ENCODE measurements at regions not wholly inside any gene's neighbourhood (a gene's known extent, or its start where the extent isn't known, plus 50 kb on each side); places are given as distances from the start of the nearest gene placed in this dataset.

GRCh38 chr14:66300886-66301285 is 185.3 kb upstream of the CCDC196 start:
- TF ChIP-seq CTCF (IDR thresholded peaks at IDR 0.05; ENCODE audit: low read depth, low read length) (no peak), EZH2phosphoT487 (IDR thresholded peaks at IDR 0.05; ENCODE audit: low read depth) (no peak)
